Keratinocyte (primary cell): ENCODE measurements at regions not wholly inside any gene's neighbourhood (a gene's known extent, or its start where the extent isn't known, plus 50 kb on each side); places are given as distances from the start of the nearest gene placed in this dataset.

Experiments used
- DNase-seq: peaks from one replicate; pipeline ENCODE4 v3.0.0-alpha.2; 2011; ENCODE audit warnings: low read depth, missing footprints, low spot score
- FAIRE-seq: peaks from 2 replicates; lab custom pipeline; 2011; peaks lifted over from hg19 to GRCh38; lab: Jason Lieb, UNC
- H2AFZ ChIP-seq: 2 replicates; pipeline ENCODE4 v1.6.0; 2012; ENCODE audit warnings: low read length, control low read depth, inconsistent platforms; ENCODE audit not compliant: control insufficient read depth
- H3K27ac ChIP-seq: 2 replicates; pipeline ENCODE4 v1.5.1; 2011; ENCODE audit warnings: low read length; ENCODE audit not compliant: control insufficient read depth, insufficient read depth
- H3K27me3 ChIP-seq: 3 replicates; pipeline ENCODE4 v1.6.0; 2011; ENCODE audit warnings: low read length; ENCODE audit not compliant: control insufficient read depth, insufficient read depth; ENCODE audit errors: extremely low read depth
- H3K36me3 ChIP-seq, 2 experiments: 2 replicates in 1 of 2; 3 replicates in 1 of 2; pipeline ENCODE4 v1.5.1; 2011; ENCODE audit warnings: low read length in 2 of 2, mild to moderate bottlenecking in 1 of 2; ENCODE audit not compliant: control insufficient read depth in 2 of 2, insufficient read depth in 2 of 2; ENCODE audit errors: extremely low read depth in 1 of 2
- H3K4me1 ChIP-seq: 3 replicates; pipeline ENCODE4 v1.5.1; 2011; ENCODE audit warnings: low read length; ENCODE audit not compliant: control insufficient read depth, insufficient read depth; ENCODE audit errors: extremely low read depth
- H3K4me2 ChIP-seq: 3 replicates; pipeline ENCODE4 v1.6.0; 2011; ENCODE audit warnings: low read depth, low read length; ENCODE audit not compliant: control insufficient read depth, insufficient read depth; ENCODE audit errors: extremely low read depth
- H3K4me3 ChIP-seq, 3 experiments: fragments of 200-600 bp in 1 of 3; sonication (generic) in 1 of 3; 2 replicates in 2 of 3; 3 replicates in 1 of 3; pipeline ENCODE4 v1.5.1; 2011 to 2016; ENCODE audit warnings: low read length in 3 of 3, mild to moderate bottlenecking in 3 of 3, control low read depth in 2 of 3, inconsistent platforms in 1 of 3, low read depth in 1 of 3, mixed read lengths in 1 of 3, mixed run types in 1 of 3, moderate library complexity in 1 of 3; ENCODE audit not compliant: control insufficient read depth in 2 of 3, insufficient read depth in 2 of 3; ENCODE audit errors: extremely low read depth in 1 of 3
- H3K79me2 ChIP-seq: 2 replicates; pipeline ENCODE4 v1.6.0; 2012; ENCODE audit warnings: low read length; ENCODE audit not compliant: control insufficient read depth, insufficient read depth
- H3K9ac ChIP-seq: 3 replicates; pipeline ENCODE4 v1.6.0; 2011; ENCODE audit warnings: low read length; ENCODE audit not compliant: control insufficient read depth, insufficient read depth; ENCODE audit errors: extremely low read depth
- H3K9me1 ChIP-seq: 3 replicates; pipeline ENCODE4 v1.6.0; 2011; ENCODE audit warnings: low read length; ENCODE audit not compliant: control insufficient read depth, insufficient read depth; ENCODE audit errors: extremely low read depth
- H3K9me3 ChIP-seq: 2 replicates; pipeline ENCODE4 v1.5.1; 2012; ENCODE audit warnings: low read depth, low read length; ENCODE audit not compliant: control insufficient read depth
- H4K20me1 ChIP-seq: 3 replicates; pipeline ENCODE4 v1.6.0; 2011; ENCODE audit warnings: low read length; ENCODE audit not compliant: control insufficient read depth, insufficient read depth; ENCODE audit errors: extremely low read depth
- EZH2 ChIP-seq: IDR thresholded peaks from one replicate; pipeline ENCODE4 v1.6.1; 2012; ENCODE audit warnings: inconsistent platforms, mild to moderate bottlenecking, low read length, moderate library complexity
- dilution Hi-C: fragments of 300-500 bp; cut with MboI; formaldehyde crosslinking; loops from one replicate; pipeline ENCODE4 v1.7.0; 2020; ENCODE audit warnings: low sequenced_read_pairs; ENCODE audit not compliant: extremely low pct_ligation_motif_present
- TF ChIP-seq, protein P1 (sequence below), 3 experiments: IDR thresholded peaks in 1 of 3; conservative IDR thresholded peaks in 1 of 3; optimal IDR thresholded peaks in 1 of 3; 2 replicates in 2 of 3; 3 replicates in 1 of 3; pipeline versions ENCODE3 to v1.5.1; 2011; ENCODE audit warnings: low read length in 3 of 3, mild to moderate bottlenecking in 3 of 3, moderate library complexity in 2 of 3, control low read depth in 1 of 3, inconsistent platforms in 1 of 3; ENCODE audit not compliant: insufficient read depth in 2 of 3; ENCODE audit errors: extremely low read depth in 1 of 3

DNA sequence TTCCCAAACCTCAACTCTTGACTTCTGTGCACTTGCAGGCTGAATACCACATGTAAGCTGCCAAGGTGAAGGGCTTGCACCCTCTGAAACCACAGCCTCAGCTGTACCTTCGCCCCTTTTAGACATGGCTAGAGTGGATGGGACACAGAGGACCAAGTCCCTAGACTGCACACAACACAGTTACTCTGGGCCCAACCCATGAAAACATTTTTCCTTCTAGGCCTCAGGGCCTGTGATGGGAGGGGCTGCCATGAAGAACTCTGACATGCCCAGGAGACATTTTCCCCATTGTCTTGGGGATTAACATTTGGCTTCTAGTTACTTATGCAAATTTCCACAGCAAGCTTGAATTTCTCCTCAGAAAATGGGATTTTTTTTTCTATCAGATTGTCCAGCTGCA is 331.0 kb upstream of the RGMB start:
- no peak overlapping the region for H3K27ac ChIP-seq
- no peaks in the 10 kb centered on the region for H4K20me1 ChIP-seq
- H2AFZ ChIP-seq: no peak overlapping the region
- H3K4me2 ChIP-seq: no peak overlapping the region
- H3K4me1 ChIP-seq: no peaks in the 10 kb centered on the region
- H3K9me1 ChIP-seq: no peaks in the 10 kb centered on the region
- TF ChIP-seq, protein P1, sequence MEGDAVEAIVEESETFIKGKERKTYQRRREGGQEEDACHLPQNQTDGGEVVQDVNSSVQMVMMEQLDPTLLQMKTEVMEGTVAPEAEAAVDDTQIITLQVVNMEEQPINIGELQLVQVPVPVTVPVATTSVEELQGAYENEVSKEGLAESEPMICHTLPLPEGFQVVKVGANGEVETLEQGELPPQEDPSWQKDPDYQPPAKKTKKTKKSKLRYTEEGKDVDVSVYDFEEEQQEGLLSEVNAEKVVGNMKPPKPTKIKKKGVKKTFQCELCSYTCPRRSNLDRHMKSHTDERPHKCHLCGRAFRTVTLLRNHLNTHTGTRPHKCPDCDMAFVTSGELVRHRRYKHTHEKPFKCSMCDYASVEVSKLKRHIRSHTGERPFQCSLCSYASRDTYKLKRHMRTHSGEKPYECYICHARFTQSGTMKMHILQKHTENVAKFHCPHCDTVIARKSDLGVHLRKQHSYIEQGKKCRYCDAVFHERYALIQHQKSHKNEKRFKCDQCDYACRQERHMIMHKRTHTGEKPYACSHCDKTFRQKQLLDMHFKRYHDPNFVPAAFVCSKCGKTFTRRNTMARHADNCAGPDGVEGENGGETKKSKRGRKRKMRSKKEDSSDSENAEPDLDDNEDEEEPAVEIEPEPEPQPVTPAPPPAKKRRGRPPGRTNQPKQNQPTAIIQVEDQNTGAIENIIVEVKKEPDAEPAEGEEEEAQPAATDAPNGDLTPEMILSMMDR (optimal IDR thresholded peaks at IDR 0.05 in 1 of 3, IDR thresholded peaks at IDR 0.05 in 1 of 3, conservative IDR thresholded peaks at IDR 0.05 in 1 of 3; ENCODE audit: extremely low read depth in 1 of 3, insufficient read depth in 2 of 3, low read length in 3 of 3): no peak
- no peak for TF ChIP-seq EZH2
- no peaks in the 10 kb centered on the region for H3K27me3 ChIP-seq
- peaks cover 6% of the 10 kb centered on the region for H3K9me3 ChIP-seq
- dilution Hi-C loops: loop anchor here (25.0 kb wide), 1 partner anchor 320 kb away; the partner anchor contains the start of gene RGMB
- no peak for FAIRE-seq
- no peaks in the 10 kb centered on the region for H3K36me3 ChIP-seq
- H3K79me2 ChIP-seq: no peaks in the 10 kb centered on the region
- no peak overlapping the region for H3K9ac ChIP-seq
- no peak for DNase-seq
- H3K4me3 ChIP-seq: no peak overlapping the region

DNA sequence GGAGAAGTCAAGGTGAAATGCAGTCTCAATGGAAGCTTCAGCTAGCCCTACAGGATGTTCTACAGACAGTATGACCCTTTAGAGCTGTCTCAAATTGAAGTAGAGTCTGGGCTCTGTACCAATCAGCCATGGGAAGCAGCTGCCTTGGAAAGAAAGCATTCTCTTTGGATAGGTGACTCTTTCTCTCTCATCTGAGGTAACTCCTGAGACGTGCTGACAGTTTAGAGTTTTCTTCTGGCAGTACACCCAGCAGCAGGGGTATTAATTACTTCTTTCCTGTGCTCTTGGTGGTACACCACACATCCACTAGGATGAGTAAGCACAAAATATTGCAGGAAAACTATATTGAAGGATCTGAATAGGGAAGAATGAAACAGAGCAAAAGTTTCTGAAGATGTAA is 329.6 kb upstream of the RGMB start:
- dilution Hi-C loops: loop anchor here (25.0 kb wide), 1 partner anchor 318 kb away; the partner anchor contains the start of gene RGMB
- no peak overlapping the region for H3K27ac ChIP-seq
- no peak overlapping the region for H3K9ac ChIP-seq
- H3K4me2 ChIP-seq: no peak overlapping the region
- no peak overlapping the region for H2AFZ ChIP-seq
- H3K79me2 ChIP-seq: no peaks in the 10 kb centered on the region
- no peaks in the 10 kb centered on the region for H3K4me1 ChIP-seq
- TF ChIP-seq, protein P1 (optimal IDR thresholded peaks at IDR 0.05 in 1 of 3, IDR thresholded peaks at IDR 0.05 in 1 of 3, conservative IDR thresholded peaks at IDR 0.05 in 1 of 3; ENCODE audit: extremely low read depth in 1 of 3, insufficient read depth in 2 of 3, low read length in 3 of 3): no peak
- TF ChIP-seq EZH2: no peak
- peaks cover 6% of the 10 kb centered on the region for H3K9me3 ChIP-seq
- H3K36me3 ChIP-seq: no peaks in the 10 kb centered on the region
- H4K20me1 ChIP-seq: no peaks in the 10 kb centered on the region
- H3K27me3 ChIP-seq: no peaks in the 10 kb centered on the region
- no peak overlapping the region for H3K4me3 ChIP-seq
- DNase-seq (no peak), FAIRE-seq (no peak)
- H3K9me1 ChIP-seq: no peaks in the 10 kb centered on the region
